ENCODE measurements at regions not wholly inside any gene's neighbourhood (a gene's known extent, or its start where the extent isn't known, plus 50 kb on each side); places are given as distances from the start of the nearest gene placed in this dataset.

DNA sequence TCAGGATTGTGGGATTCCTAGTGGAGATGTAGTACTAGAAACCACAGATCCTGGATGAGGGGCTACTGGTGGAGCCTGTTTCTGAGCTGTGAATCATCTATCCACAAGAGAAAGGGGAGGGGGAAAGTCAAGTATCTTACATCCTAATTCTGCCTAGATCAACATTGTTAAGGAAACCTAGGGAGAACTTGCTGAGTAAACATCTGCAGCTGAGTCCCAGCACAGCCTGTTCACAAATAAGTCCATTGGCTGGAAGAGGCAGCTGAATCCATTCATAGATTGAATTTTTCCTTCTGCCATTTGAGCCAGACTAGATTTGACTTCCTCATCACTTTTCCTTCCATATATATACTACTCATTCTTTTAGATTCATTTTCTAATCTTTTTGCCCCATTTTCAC is 460.5 kb downstream of the TUSC7 start:
- TF ChIP-seq, protein P1, sequence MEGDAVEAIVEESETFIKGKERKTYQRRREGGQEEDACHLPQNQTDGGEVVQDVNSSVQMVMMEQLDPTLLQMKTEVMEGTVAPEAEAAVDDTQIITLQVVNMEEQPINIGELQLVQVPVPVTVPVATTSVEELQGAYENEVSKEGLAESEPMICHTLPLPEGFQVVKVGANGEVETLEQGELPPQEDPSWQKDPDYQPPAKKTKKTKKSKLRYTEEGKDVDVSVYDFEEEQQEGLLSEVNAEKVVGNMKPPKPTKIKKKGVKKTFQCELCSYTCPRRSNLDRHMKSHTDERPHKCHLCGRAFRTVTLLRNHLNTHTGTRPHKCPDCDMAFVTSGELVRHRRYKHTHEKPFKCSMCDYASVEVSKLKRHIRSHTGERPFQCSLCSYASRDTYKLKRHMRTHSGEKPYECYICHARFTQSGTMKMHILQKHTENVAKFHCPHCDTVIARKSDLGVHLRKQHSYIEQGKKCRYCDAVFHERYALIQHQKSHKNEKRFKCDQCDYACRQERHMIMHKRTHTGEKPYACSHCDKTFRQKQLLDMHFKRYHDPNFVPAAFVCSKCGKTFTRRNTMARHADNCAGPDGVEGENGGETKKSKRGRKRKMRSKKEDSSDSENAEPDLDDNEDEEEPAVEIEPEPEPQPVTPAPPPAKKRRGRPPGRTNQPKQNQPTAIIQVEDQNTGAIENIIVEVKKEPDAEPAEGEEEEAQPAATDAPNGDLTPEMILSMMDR (IDR thresholded peaks at IDR 0.05): no peak
- TF ChIP-seq POLR2AphosphoS5 (IDR thresholded peaks at IDR 0.05): no peak
